WTC11 (cell line): ENCODE measurements at regions not wholly inside any gene's neighbourhood (a gene's known extent, or its start where the extent isn't known, plus 50 kb on each side); places are given as distances from the start of the nearest gene placed in this dataset.

Experiments
- CREM ChIP-seq: sonication (generic); formaldehyde crosslinking; IDR thresholded peaks from 2 replicates; pipeline ENCODE4 v1.8.1; 2022; ENCODE audit warnings: mild to moderate bottlenecking, missing genetic modification reagents, moderate library complexity
- FOXJ3 ChIP-seq: sonication (generic); formaldehyde crosslinking; IDR thresholded peaks from 2 replicates; pipeline ENCODE4 v1.9.0; 2021; ENCODE audit warnings: missing genetic modification reagents, mild to moderate bottlenecking, borderline replicate concordance
- NFYB ChIP-seq: sonication (generic); formaldehyde crosslinking; conservative IDR thresholded peaks from 2 replicates; pipeline ENCODE4 v1.8.0; 2022; ENCODE audit warnings: low read depth, missing genetic modification reagents
- RELA ChIP-seq: sonication (generic); formaldehyde crosslinking; IDR thresholded peaks from 2 replicates; pipeline ENCODE4 v1.8.1; 2022; ENCODE audit warnings: missing genetic modification reagents, mild to moderate bottlenecking, borderline replicate concordance
- TF ChIP-seq, protein P1 (sequence below): sonication (generic); formaldehyde crosslinking; IDR thresholded peaks from 2 replicates; pipeline ENCODE4 v1.8.1; 2023; ENCODE audit warnings: mild to moderate bottlenecking, missing genetic modification reagents, moderate library complexity
- TF ChIP-seq, protein P2 (sequence below): fragments of 200-600 bp; IDR thresholded peaks from 2 replicates; pipeline ENCODE4 v1.8.0; 2022; ENCODE audit warnings: antibody characterized with exemption
- TF ChIP-seq, protein P3 (sequence below): fragments of 250-450 bp; sonication (Bioruptor Pico); IDR thresholded peaks from 2 replicates; pipeline ENCODE4 v1.9.0; 2021; ENCODE audit warnings: moderate library complexity, mild to moderate bottlenecking, inconsistent platforms, borderline replicate concordance
- TF ChIP-seq, protein P4 (sequence below): sonication (generic); formaldehyde crosslinking; IDR thresholded peaks from 2 replicates; pipeline ENCODE4 v1.8.1; 2022; ENCODE audit warnings: mild to moderate bottlenecking, moderate library complexity, missing genetic modification reagents
- TF ChIP-seq, protein P5 (sequence below): sonication (generic); formaldehyde crosslinking; IDR thresholded peaks from 2 replicates; pipeline ENCODE4 v1.8.1; 2022; ENCODE audit warnings: low read depth, mild to moderate bottlenecking, moderate library complexity, missing genetic modification reagents, borderline replicate concordance

DNA sequence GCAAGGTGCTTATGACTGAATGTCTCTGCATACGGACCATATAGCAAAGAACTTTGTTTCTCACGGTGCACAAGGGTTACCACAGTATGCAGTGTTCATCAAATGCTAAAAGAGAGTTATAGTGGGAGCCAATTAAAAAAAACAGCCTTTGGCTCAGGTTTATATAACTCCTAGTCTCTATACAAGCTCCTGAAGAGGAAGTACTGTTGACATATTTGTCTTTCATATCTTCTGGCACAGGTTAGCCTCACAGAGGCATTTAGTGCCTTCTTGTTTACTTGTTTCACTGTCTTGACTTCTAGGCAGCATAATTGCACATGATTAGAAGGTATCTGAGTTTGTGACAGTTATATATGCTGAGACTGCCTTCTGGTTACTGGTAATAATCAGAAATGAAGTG is 158.8 kb upstream of the FAM47C start:
- TF ChIP-seq, protein P1, sequence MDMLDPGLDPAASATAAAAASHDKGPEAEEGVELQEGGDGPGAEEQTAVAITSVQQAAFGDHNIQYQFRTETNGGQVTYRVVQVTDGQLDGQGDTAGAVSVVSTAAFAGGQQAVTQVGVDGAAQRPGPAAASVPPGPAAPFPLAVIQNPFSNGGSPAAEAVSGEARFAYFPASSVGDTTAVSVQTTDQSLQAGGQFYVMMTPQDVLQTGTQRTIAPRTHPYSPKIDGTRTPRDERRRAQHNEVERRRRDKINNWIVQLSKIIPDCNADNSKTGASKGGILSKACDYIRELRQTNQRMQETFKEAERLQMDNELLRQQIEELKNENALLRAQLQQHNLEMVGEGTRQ (CRISPR knock-in tag) = no peak
- TF ChIP-seq, protein P2, sequence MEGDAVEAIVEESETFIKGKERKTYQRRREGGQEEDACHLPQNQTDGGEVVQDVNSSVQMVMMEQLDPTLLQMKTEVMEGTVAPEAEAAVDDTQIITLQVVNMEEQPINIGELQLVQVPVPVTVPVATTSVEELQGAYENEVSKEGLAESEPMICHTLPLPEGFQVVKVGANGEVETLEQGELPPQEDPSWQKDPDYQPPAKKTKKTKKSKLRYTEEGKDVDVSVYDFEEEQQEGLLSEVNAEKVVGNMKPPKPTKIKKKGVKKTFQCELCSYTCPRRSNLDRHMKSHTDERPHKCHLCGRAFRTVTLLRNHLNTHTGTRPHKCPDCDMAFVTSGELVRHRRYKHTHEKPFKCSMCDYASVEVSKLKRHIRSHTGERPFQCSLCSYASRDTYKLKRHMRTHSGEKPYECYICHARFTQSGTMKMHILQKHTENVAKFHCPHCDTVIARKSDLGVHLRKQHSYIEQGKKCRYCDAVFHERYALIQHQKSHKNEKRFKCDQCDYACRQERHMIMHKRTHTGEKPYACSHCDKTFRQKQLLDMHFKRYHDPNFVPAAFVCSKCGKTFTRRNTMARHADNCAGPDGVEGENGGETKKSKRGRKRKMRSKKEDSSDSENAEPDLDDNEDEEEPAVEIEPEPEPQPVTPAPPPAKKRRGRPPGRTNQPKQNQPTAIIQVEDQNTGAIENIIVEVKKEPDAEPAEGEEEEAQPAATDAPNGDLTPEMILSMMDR = no peak
- no peak for TF ChIP-seq RELA
- TF ChIP-seq, protein P3, sequence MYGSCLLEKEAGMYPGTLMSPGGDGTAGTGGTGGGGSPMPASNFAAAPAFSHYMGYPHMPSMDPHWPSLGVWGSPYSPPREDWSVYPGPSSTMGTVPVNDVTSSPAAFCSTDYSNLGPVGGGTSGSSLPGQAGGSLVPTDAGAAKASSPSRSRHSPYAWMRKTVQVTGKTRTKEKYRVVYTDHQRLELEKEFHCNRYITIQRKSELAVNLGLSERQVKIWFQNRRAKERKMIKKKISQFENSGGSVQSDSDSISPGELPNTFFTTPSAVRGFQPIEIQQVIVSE = no peak
- no peak for TF ChIP-seq NFYB (CRISPR knock-in tag)
- TF ChIP-seq FOXJ3 (CRISPR knock-in tag) = no peak
- TF ChIP-seq, protein P4, sequence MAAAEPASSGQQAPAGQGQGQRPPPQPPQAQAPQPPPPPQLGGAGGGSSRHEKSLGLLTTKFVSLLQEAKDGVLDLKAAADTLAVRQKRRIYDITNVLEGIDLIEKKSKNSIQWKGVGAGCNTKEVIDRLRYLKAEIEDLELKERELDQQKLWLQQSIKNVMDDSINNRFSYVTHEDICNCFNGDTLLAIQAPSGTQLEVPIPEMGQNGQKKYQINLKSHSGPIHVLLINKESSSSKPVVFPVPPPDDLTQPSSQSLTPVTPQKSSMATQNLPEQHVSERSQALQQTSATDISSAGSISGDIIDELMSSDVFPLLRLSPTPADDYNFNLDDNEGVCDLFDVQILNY = no peak
- TF ChIP-seq, protein P5, sequence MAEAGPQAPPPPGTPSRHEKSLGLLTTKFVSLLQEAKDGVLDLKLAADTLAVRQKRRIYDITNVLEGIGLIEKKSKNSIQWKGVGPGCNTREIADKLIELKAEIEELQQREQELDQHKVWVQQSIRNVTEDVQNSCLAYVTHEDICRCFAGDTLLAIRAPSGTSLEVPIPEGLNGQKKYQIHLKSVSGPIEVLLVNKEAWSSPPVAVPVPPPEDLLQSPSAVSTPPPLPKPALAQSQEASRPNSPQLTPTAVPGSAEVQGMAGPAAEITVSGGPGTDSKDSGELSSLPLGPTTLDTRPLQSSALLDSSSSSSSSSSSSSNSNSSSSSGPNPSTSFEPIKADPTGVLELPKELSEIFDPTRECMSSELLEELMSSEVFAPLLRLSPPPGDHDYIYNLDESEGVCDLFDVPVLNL (CRISPR knock-in tag) = no peak
- TF ChIP-seq CREM (CRISPR knock-in tag) = no peak
